COR-L47 (cell line): ENCODE measurements at regions not wholly inside any gene's neighbourhood (a gene's known extent, or its start where the extent isn't known, plus 50 kb on each side); places are given as distances from the start of the nearest gene placed in this dataset.
"Not testable (repeated sequence)": the region's sequence is repeated elsewhere in the genome, so short reads cannot be mapped to it uniquely, and the experiment has no call there.

Source experiments
- DNase-seq: peaks from one replicate; lab custom pipeline; 2025; lab: John Stamatoyannopoulos, UW

- peak; percentile 19 for DNase-seq
Observed at GRCh38 chr1:60809204-60809980, 273.0 kb upstream of the NFIA start.

DNA sequence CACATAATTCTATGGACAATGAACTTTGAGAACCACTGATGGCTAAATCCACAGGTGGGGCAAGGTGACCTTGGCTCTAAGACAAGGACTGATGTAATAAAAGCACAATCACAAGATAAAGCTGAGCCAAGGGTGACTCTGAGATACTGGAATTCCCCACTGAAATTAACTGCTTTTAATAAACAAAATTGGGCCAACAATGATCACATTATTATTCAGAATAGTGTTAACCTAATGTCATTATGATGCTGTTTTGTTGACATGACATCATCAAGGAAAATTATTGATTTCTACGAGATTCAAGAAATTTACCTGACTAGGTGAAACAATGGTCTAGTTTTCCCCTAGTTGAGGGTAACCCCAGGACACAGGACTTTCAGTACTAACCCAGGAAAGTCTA lies 273.7 kb upstream of the NFIA start:
- DNase-seq: no peak

DNA sequence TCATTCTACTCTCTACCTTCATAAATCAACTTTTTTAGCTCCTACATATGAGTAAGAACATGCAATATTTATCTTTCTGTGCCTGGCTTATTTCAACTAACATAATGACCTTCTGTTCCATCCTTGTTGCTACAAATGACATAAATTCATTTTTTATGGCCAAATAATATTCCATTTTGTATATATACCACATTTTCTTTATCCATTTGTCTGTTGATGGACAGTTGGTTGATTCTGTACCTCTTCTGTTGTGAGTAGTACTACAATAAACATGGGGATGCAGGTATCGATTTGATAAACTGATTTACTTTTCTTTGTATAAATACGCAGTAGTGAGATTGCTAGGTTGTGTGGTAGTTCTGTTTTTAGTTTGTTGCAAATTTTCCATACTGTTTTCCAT lies 279.5 kb upstream of the NFIA start:
- DNase-seq: no peak

GRCh38 chr1:60797351-60797750 lies 285.0 kb upstream of the NFIA start:
- DNase-seq: no peak

- no peak for DNase-seq
Observed at GRCh38 chr1:60791226-60791625, 291.1 kb upstream of the NFIA start.

DNA sequence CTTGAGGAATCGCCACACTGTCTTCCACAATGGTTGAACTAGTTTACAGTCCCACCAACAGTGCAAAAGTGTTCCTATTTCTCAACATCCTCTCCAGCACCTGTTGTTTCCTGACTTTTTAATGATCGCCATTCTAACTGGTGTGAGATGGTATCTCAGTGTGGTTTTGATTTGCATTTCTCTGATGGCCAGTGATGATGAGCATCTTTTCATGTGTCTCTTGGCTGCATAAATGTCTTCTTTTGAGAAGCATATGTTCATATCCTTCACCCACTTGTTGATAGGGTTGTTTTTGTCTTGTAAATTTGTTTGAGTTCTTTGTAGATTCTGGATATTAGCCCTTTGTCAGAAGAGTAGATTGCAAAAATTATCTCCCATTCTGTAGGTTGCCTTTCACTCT lies 309.3 kb upstream of the NFIA start:
- not testable (repeated sequence) for DNase-seq

DNA sequence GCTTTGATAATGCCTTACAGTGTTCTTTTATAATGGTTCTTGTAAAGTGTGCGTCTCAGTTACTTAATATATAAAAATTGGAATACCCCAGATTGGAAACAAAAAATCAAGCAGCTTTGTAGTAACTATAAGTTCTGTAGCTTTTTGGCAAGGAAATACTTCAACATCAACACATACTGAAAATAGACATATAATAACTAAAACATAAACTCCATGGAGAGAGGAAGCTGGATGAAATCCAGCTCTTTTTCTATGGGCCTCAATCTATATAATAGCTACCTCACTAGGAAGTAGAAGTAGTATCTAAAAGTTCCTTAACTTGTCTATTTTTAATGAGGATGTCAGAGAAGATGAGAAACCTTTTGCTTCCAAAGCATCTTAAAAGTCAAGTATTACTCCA lies 313.3 kb upstream of the NFIA start:
- DNase-seq: no peak

GRCh38 chr1:60765204-60765603 lies 317.2 kb upstream of the NFIA start:
- DNase-seq: peak; percentile 7

GRCh38 chr1:60764489-60764888 lies 317.9 kb upstream of the NFIA start:
- no peak for DNase-seq

GRCh38 chr1:60763741-60764140 lies 318.6 kb upstream of the NFIA start:
- no peak for DNase-seq

- no peak for DNase-seq
Observed at GRCh38 chr1:60762911-60763310, 319.4 kb upstream of the NFIA start.

GRCh38 chr1:60762176-60762575 lies 320.2 kb upstream of the NFIA start:
- no peak for DNase-seq

- no peak for DNase-seq
Observed at GRCh38 chr1:60759291-60759690, 323.1 kb upstream of the NFIA start.

DNA sequence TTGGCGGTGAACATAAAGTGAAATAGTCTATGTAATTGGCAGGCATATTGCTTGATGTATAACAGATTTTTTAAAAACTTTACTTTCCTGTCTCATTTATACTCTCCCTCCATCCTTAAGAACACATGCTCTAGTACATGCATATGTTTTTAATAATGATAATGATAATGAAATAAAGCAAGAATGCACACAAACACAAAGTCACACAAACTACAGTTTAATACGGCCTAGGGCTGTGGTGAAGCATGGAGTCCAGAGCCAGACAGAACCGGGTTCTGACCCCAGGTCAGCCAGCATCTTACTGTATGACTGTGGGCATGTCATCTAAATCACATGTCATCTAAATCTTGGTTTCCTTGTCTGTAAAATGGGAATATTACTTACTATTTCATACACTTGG lies 324.9 kb upstream of the NFIA start:
- DNase-seq: no peak

- no peak for DNase-seq
Observed at GRCh38 chr1:60753036-60753900, 329.1 kb upstream of the NFIA start.

- no peak for DNase-seq
Observed at GRCh38 chr1:60751306-60751705, 331.1 kb upstream of the NFIA start.

DNA sequence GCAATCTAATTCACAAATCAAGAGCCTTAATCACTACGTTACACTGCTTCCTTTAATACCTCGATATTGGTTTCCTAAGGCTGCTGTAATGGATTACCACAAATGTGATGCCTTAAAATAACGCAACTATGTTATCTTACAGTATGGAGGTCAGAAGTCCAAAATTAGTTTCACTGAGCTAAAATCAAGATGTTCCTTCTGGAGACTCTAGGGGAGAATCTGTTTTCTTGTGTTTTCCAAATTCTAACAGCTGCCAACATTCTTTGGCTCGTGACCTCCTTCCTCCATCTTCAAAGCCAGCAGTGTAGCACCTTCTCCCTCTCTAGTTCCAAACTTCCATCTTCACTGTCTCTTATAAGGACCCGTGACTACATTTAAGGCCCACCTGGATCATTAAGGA lies 335.0 kb upstream of the NFIA start:
- no peak for DNase-seq

DNA sequence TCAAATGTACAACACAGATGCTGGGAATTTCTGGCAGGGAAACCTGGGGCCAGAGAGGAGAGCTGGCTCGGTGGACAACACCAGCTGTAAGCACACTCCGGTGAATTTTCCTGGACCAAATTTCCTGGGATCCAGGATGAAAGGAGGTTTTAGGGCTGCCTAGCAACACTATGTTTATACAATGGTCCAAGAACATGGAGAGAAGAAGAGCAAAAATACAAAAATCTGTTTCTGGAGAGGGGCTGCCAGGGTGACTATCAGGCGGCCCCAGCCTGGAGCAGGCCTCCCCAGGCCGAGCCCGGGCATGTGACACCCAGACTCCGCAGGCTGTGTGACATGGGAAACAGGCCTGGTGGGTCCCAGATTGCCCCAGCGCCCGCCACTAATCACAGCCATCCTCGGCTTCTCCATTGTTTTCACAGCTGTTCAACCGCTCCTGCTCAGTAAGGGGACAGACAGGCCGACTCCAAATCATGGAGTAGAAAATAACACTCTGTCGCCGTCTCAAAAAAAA lies 336.0 kb upstream of the NFIA start:
- peak; percentile 6 for DNase-seq

DNA sequence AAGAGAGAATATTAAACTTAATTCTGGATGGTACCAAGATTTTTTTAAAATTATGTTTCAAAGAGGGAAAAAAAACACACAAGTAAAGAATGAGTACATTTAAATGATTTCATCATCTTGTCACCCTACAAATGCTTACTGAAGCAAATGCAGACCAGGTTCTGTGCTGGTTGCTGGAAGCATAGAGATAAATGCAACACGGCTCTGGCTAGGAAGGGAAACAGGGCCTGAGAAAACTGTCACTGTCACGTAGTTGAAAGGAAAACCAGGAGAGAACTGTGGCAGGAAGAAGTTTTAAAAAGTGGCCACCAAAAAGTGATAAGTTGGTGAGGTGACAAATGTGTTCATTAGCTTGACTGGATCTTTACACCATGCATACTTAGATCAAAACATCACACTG lies 336.9 kb upstream of the NFIA start:
- DNase-seq: no peak

DNA sequence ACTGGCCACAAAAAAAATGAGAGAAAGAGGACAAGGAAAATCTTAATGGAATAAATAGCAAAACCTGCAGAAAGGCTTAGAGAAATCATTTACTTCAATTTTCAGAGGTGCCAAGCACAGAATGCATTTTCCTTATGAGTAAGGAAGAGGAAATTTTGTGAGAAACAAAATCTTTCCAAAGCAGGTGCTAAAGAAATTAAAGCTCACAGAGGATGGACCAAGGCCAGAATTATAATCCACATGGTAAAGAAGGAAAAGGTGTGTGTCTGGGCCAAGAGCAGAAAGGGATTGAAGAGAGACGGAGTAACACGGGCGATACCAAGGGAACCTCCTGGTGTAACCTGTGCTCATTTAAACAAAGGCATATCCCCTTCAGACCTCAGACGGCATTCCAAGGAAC lies 340.0 kb upstream of the NFIA start:
- no peak for DNase-seq

DNA sequence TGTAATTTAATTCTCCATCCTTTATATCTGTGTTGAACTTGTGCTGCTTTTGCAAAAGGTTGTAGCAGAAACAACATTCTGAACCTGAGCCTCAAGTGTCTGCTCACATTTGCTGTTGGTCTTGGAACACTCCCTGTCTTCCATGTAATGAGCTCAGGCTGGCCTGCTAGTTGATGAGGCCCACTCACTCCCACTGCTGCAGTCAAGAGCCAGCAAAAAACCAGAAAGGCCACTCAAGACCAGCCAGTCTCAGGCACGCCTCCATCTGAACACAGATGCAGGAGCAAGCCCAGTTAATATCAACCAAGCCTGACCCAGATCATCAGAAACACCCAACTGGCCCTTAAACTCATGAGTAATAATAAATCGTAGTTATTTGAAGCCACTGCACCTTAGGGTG lies 342.2 kb upstream of the NFIA start:
- DNase-seq: no peak

DNA sequence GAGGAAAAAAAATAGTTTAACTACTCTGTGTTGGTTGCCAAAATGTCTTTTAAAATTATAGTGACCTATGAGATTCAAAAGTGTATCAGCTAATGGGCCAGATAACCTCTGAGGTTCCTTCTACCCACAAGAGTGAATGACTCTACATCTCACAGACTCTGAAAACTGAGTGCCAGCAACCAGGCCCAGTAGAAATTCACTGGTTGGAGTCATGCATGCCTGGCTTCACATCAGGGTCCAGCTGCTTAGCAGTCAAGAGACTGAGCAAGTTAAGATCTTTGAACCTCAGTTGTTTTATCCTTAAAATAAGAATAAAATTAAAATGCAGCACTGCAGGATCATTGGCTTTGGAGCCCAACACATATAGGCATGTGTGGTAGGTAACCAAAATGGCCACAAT lies 342.6 kb upstream of the NFIA start:
- DNase-seq: no peak

GRCh38 chr1:60732977-60733401 lies 349.4 kb upstream of the NFIA start:
- DNase-seq: no peak
